ENCODE measurements at regions not wholly inside any gene's neighbourhood (a gene's known extent, or its start where the extent isn't known, plus 50 kb on each side); places are given as distances from the start of the nearest gene placed in this dataset.

- no peaks in the 10 kb centered on the region for H3K27me3 ChIP-seq (ENCODE audit: control insufficient read depth, insufficient read depth, low read length)
- TF ChIP-seq SIN3A (IDR thresholded peaks at IDR 0.05; ENCODE audit: borderline replicate concordance, insufficient read depth, low read depth, low read length), result no peak
- TF ChIP-seq CTCF (IDR thresholded peaks at IDR 0.05), result no peak
- TF ChIP-seq POLR2AphosphoS5 (IDR thresholded peaks at IDR 0.05; ENCODE audit: low read depth, low read length), result no peak
- TF ChIP-seq REST (IDR thresholded peaks at IDR 0.05; ENCODE audit: insufficient read depth in 1 of 2, low read depth in 2 of 2, low read length in 1 of 2), result no peak
- no peak for TF ChIP-seq TCF7L2 (IDR thresholded peaks at IDR 0.05; ENCODE audit: low read depth, low read length)
- in situ Hi-C loops (cut with HindIII; ENCODE audit: low pct_unique_long_range_greater_than_20kb, low sequenced_read_pairs), result no loop called here
- no peaks in the 10 kb centered on the region for H3K36me3 ChIP-seq (ENCODE audit: control insufficient read depth, insufficient read depth, low read length)
- no peak overlapping the region for H3K27ac ChIP-seq (ENCODE audit: low read length)
- BruUV-seq (replicated peaks), result no TSS peak
- DNase-seq (ENCODE audit: low read depth, low spot score), result no peak
- ChIA-PET CTCF (no interaction called here), POLR2A (no interaction called here)
- no peak overlapping the region for H3K4me3 ChIP-seq (ENCODE audit: low read depth in 2 of 2, low read length in 2 of 2)
- H3K4me1 ChIP-seq (ENCODE audit: control insufficient read depth, insufficient read depth, low read length), result peaks cover 7% of the 10 kb centered on the region; the same call in 1 of the 2 replicates
- no peaks in the 10 kb centered on the region for H3K9me3 ChIP-seq (ENCODE audit: control insufficient read depth, insufficient read depth, low read depth, low read length)
- intact Hi-C loops (cut with micrococcal nuclease; ENCODE audit: unreplicated experiment), result no loop called here
- ATAC-seq, result no peak
Observed at GRCh38 chr7:156062286-156062685, 250.0 kb upstream of the SHH start.

GRCh38 chr7:156061689-156062255 lies 249.5 kb upstream of the SHH start:
- in situ Hi-C loops (cut with HindIII; ENCODE audit: low pct_unique_long_range_greater_than_20kb, low sequenced_read_pairs) (no loop called here), intact Hi-C loops (cut with micrococcal nuclease; ENCODE audit: unreplicated experiment) (no loop called here)
- no peaks in the 10 kb centered on the region for H3K9me3 ChIP-seq (ENCODE audit: control insufficient read depth, insufficient read depth, low read depth, low read length)
- no peak for TF ChIP-seq CTCF (IDR thresholded peaks at IDR 0.05)
- no peak for TF ChIP-seq TCF7L2 (IDR thresholded peaks at IDR 0.05; ENCODE audit: low read depth, low read length)
- no peak for TF ChIP-seq SIN3A (IDR thresholded peaks at IDR 0.05; ENCODE audit: borderline replicate concordance, insufficient read depth, low read depth, low read length)
- TF ChIP-seq POLR2AphosphoS5 (IDR thresholded peaks at IDR 0.05; ENCODE audit: low read depth, low read length), result no peak
- no peak for TF ChIP-seq REST (IDR thresholded peaks at IDR 0.05; ENCODE audit: insufficient read depth in 1 of 2, low read depth in 2 of 2, low read length in 1 of 2)
- no TSS peak for BruUV-seq (replicated peaks)
- no peaks in the 10 kb centered on the region for H3K36me3 ChIP-seq (ENCODE audit: control insufficient read depth, insufficient read depth, low read length)
- DNase-seq (ENCODE audit: low read depth, low spot score), result no peak
- no peak for ATAC-seq
- ChIA-PET CTCF (no interaction called here), POLR2A (no interaction called here)
- H3K4me3 ChIP-seq (ENCODE audit: low read depth in 2 of 2, low read length in 2 of 2), result no peak overlapping the region
- no peaks in the 10 kb centered on the region for H3K27me3 ChIP-seq (ENCODE audit: control insufficient read depth, insufficient read depth, low read length)
- H3K4me1 ChIP-seq (ENCODE audit: control insufficient read depth, insufficient read depth, low read length), result peaks cover 7% of the 10 kb centered on the region; the same call in 1 of the 2 replicates
- no peak overlapping the region for H3K27ac ChIP-seq (ENCODE audit: low read length)

Data from Panc1 (cell line).